ENCODE measurements at regions not wholly inside any gene's neighbourhood (a gene's known extent, or its start where the extent isn't known, plus 50 kb on each side); places are given as distances from the start of the nearest gene placed in this dataset.

DNA sequence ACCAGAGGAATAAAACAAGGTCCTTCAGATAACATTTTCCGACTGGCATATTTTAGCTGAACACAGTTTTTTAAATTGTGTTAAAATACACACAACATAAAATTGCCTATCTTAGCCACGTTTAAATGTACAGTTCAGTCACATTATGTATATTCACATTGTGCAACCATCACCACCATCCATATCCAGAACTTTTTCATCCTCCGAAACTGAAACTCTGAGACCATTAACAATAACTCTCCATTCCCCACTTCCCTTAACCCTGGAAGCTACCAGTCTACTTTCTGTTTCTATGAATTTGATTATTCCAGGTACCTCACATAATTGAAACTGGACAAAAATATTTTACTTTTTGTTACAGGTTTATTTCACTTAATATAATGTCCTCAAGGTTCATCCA, 213.3 kb downstream of the ETS1 start:
- ATAC-seq, result no peak
- H3K9me3 ChIP-seq, result no peaks in the 10 kb centered on the region
- H3K27ac ChIP-seq, result no peak overlapping the region
- POLR2A ChIA-PET, result no interaction called here
- TF ChIP-seq FOSB (CRISPR knock-in tag; IDR thresholded peaks at IDR 0.05), result no peak
- no peak for TF ChIP-seq NFE2L2 (conservative IDR thresholded peaks at IDR 0.05; ENCODE audit: low read length)
- no peak overlapping the region for H3K4me2 ChIP-seq
- H3K4me3 ChIP-seq, result no peak overlapping the region
- 61% methylated on average over 3 of the region's 3 CpGs for WGBS (ENCODE audit: missing lambda C conversion rate)
- CTCF ChIA-PET, result interaction anchor here (0.9 kb wide), 1 partner anchor 15 kb away, joined by 4 read pairs; no protein-coding TSS in a partner anchor
- FAIRE-seq, result no peak
- H3K4me1 ChIP-seq, result no peaks in the 10 kb centered on the region
- no peak for DNase-seq (ENCODE audit: low read depth in 1 of 2, low spot score in 1 of 2)

- H3K27ac ChIP-seq, result no peak overlapping the region
- DNase-seq (ENCODE audit: low read depth in 1 of 2, low spot score in 1 of 2) (no peak), FAIRE-seq (no peak), ATAC-seq (no peak)
- 83% methylated on average over 1 of the region's 1 CpG for WGBS (ENCODE audit: missing lambda C conversion rate)
- CTCF ChIA-PET, result interaction anchor here (0.6 kb wide), 1 partner anchor 774 kb away, joined by 3 read pairs; no protein-coding TSS in a partner anchor
- H3K4me2 ChIP-seq, result no peak overlapping the region
- no peaks in the 10 kb centered on the region for H3K9me3 ChIP-seq
- H3K4me1 ChIP-seq, result no peaks in the 10 kb centered on the region
- H3K4me3 ChIP-seq, result no peak overlapping the region
- TF ChIP-seq SREBF2 (IDR thresholded peaks at IDR 0.05) (no peak), SMC3 (IDR thresholded peaks at IDR 0.05) (no peak), POLR2A (IDR thresholded peaks at IDR 0.05; ENCODE audit: low read length) (no peak), EHF (CRISPR knock-in tag; IDR thresholded peaks at IDR 0.05) (no peak), CBX8 (IDR thresholded peaks at IDR 0.05) (no peak), HEYL (CRISPR knock-in tag; IDR thresholded peaks at IDR 0.05) (no peak), HES2 (IDR thresholded peaks at IDR 0.05) (no peak), NR3C1 (IDR thresholded peaks at IDR 0.05) (no peak), TP53 (CRISPR knock-in tag; IDR thresholded peaks at IDR 0.05) (no peak), REST (IDR thresholded peaks at IDR 0.05) (no peak), NFE2L2 (conservative IDR thresholded peaks at IDR 0.05; ENCODE audit: low read length) (no peak), FOSB (CRISPR knock-in tag; IDR thresholded peaks at IDR 0.05) (no peak), ESRRA (IDR thresholded peaks at IDR 0.05; ENCODE audit: borderline replicate concordance, low read length) (no peak)
- TF ChIP-seq, protein P1, sequence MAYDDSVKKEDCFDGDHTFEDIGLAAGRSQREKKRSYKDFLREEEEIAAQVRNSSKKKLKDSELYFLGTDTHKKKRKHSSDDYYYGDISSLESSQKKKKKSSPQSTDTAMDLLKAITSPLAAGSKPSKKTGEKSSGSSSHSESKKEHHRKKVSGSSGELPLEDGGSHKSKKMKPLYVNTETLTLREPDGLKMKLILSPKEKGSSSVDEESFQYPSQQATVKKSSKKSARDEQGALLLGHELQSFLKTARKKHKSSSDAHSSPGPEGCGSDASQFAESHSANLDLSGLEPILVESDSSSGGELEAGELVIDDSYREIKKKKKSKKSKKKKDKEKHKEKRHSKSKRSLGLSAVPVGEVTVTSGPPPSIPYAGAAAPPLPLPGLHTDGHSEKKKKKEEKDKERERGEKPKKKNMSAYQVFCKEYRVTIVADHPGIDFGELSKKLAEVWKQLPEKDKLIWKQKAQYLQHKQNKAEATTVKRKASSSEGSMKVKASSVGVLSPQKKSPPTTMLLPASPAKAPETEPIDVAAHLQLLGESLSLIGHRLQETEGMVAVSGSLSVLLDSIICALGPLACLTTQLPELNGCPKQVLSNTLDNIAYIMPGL (CRISPR knock-in tag; IDR thresholded peaks at IDR 0.05; ENCODE audit: borderline replicate concordance), result no peak
- TF ChIP-seq, protein P2, sequence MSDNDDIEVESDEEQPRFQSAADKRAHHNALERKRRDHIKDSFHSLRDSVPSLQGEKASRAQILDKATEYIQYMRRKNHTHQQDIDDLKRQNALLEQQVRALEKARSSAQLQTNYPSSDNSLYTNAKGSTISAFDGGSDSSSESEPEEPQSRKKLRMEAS (IDR thresholded peaks at IDR 0.05), result no peak
- TF ChIP-seq, protein P3, sequence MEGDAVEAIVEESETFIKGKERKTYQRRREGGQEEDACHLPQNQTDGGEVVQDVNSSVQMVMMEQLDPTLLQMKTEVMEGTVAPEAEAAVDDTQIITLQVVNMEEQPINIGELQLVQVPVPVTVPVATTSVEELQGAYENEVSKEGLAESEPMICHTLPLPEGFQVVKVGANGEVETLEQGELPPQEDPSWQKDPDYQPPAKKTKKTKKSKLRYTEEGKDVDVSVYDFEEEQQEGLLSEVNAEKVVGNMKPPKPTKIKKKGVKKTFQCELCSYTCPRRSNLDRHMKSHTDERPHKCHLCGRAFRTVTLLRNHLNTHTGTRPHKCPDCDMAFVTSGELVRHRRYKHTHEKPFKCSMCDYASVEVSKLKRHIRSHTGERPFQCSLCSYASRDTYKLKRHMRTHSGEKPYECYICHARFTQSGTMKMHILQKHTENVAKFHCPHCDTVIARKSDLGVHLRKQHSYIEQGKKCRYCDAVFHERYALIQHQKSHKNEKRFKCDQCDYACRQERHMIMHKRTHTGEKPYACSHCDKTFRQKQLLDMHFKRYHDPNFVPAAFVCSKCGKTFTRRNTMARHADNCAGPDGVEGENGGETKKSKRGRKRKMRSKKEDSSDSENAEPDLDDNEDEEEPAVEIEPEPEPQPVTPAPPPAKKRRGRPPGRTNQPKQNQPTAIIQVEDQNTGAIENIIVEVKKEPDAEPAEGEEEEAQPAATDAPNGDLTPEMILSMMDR (IDR thresholded peaks at IDR 0.05), result no peak
- POLR2A ChIA-PET, result no interaction called here
Measured at GRCh38 chr11:128372977-128373376, 214.4 kb downstream of the ETS1 start.

GRCh38 chr11:128367573-128367972, 219.8 kb downstream of the ETS1 start:
- ATAC-seq (no peak), FAIRE-seq (no peak), DNase-seq (ENCODE audit: low read depth in 1 of 2, low spot score in 1 of 2) (no peak)
- H3K4me1 ChIP-seq, result no peaks in the 10 kb centered on the region
- H3K9me3 ChIP-seq, result no peaks in the 10 kb centered on the region
- no peak overlapping the region for H3K27ac ChIP-seq
- no peak overlapping the region for H3K4me3 ChIP-seq
- CTCF ChIA-PET, result no interaction called here
- POLR2A ChIA-PET, result no interaction called here
- TF ChIP-seq BCL3 (IDR thresholded peaks at IDR 0.05) (no peak), MAFK (IDR thresholded peaks at IDR 0.05; ENCODE audit: partially characterized antibody) (no peak)
- WGBS (ENCODE audit: missing lambda C conversion rate), result 64% methylated on average over 10 of the region's 10 CpGs
- no peak overlapping the region for H3K4me2 ChIP-seq
